OCI-LY7 (cell line): ENCODE measurements at regions not wholly inside any gene's neighbourhood (a gene's known extent, or its start where the extent isn't known, plus 50 kb on each side); places are given as distances from the start of the nearest gene placed in this dataset.

Experiments
- BruUV-seq: library from RNA; stranded (reverse); fragments of 400-500 nt; replicated peaks from 2 replicates; lab custom pipeline; 2021; lab: Mats Ljungman, UMichigan
- CTCF ChIA-PET: fragments of 300-600 bp; sonication (Branson Sonifier 250); formaldehyde crosslinking; loops from one replicate; lab custom pipeline; 2022; ENCODE audit warnings: antibody characterized with exemption; ENCODE audit not compliant: unreplicated experiment; lab: Charles Lee
- POLR2A ChIA-PET: fragments of 300-600 bp; sonication (Branson Sonifier 250); formaldehyde crosslinking; loops from one replicate; lab custom pipeline; 2022; ENCODE audit warnings: antibody characterized with exemption; lab: Charles Lee
- DNase-seq: peaks from one replicate; pipeline ENCODE4 v3.0.0-alpha.2; 2015; ENCODE audit warnings: low spot score
- H2AFZ ChIP-seq: fragments of 200-600 bp; sonication (generic), shearing (Covaris generic); 2 replicates; pipeline ENCODE4 v1.6.1; 2014; ENCODE audit warnings: mild to moderate bottlenecking, antibody characterized with exemption, low read length, moderate library complexity
- H3K27ac ChIP-seq: fragments of 200-600 bp; sonication (generic); 2 replicates; pipeline ENCODE4 v1.5.1; 2014; ENCODE audit warnings: mixed run types, low read depth, mild to moderate bottlenecking, moderate library complexity, low read length, inconsistent platforms; ENCODE audit not compliant: poor library complexity, severe bottlenecking
- H3K36me3 ChIP-seq: fragments of 200-600 bp; sonication (generic); 2 replicates; pipeline ENCODE4 v1.6.1; 2014; ENCODE audit warnings: mild to moderate bottlenecking, antibody characterized with exemption, low read length, moderate library complexity, mixed read lengths; ENCODE audit not compliant: insufficient read depth
- H3K4me1 ChIP-seq: fragments of 200-600 bp; sonication (generic); 2 replicates; pipeline ENCODE4 v1.5.1; 2014; ENCODE audit warnings: mild to moderate bottlenecking, low read length; ENCODE audit not compliant: insufficient read depth, poor library complexity, severe bottlenecking
- H3K4me2 ChIP-seq: fragments of 200-600 bp; sonication (generic); 2 replicates; pipeline ENCODE4 v1.6.1; 2014; ENCODE audit warnings: mild to moderate bottlenecking, low read length
- H3K4me3 ChIP-seq: fragments of 200-600 bp; sonication (generic); 2 replicates; pipeline ENCODE4 v1.5.1; 2014; ENCODE audit warnings: mild to moderate bottlenecking, low read depth, low read length; ENCODE audit not compliant: poor library complexity, severe bottlenecking
- H3K79me2 ChIP-seq: fragments of 200-600 bp; sonication (generic); 2 replicates; pipeline ENCODE4 v1.6.1; 2016; ENCODE audit warnings: low read depth, mild to moderate bottlenecking, low read length, moderate library complexity, mixed read lengths; ENCODE audit not compliant: insufficient read depth
- H3K9me2 ChIP-seq: fragments of 200-600 bp; sonication (generic); 2 replicates; pipeline ENCODE4 v1.6.1; 2016; ENCODE audit warnings: mild to moderate bottlenecking, low read length, mixed read lengths; ENCODE audit not compliant: insufficient read depth
- H3K9me3 ChIP-seq: fragments of 200-600 bp; sonication (generic); 2 replicates; pipeline ENCODE4 v1.6.1; 2014; ENCODE audit warnings: mild to moderate bottlenecking, mixed run types, low read length, mixed read lengths
- H4K20me1 ChIP-seq: fragments of 200-600 bp; sonication (generic); 2 replicates; pipeline ENCODE4 v1.6.1; 2014; ENCODE audit warnings: mild to moderate bottlenecking, antibody characterized with exemption, low read length, moderate library complexity, mixed read lengths; ENCODE audit not compliant: insufficient read depth
- CTCF ChIP-seq: fragments of 200-600 bp; sonication (generic); conservative IDR thresholded peaks from 2 replicates; pipeline ENCODE4 v1.5.1; 2014; ENCODE audit warnings: mild to moderate bottlenecking, antibody characterized with exemption, low read length, moderate library complexity, mixed read lengths
- EZH2phosphoT487 ChIP-seq: fragments of 200-600 bp; sonication (generic); IDR thresholded peaks from 2 replicates; pipeline ENCODE4 v1.6.1; 2018; ENCODE audit warnings: low read depth, borderline replicate concordance, mild to moderate bottlenecking, mixed run types, antibody characterized with exemption, low read length, moderate library complexity, mixed read lengths
- intact Hi-C: fragments of 100-400 bp; cut with micrococcal nuclease; formaldehyde crosslinking; loops from one replicate; pipeline ENCODE4 v1.10.0; 2022; ENCODE audit not compliant: unreplicated experiment

GRCh38 chr13:89011615-89012014 is 1340.4 kb downstream of the SLITRK5 start:
- CTCF ChIA-PET: no interaction called here
- no peak for DNase-seq
- no peak for TF ChIP-seq EZH2phosphoT487
- no peak for TF ChIP-seq CTCF
- no peaks in the 10 kb centered on the region for H3K9me2 ChIP-seq
- no peaks in the 10 kb centered on the region for H3K4me1 ChIP-seq
- no peaks in the 10 kb centered on the region for H4K20me1 ChIP-seq
- POLR2A ChIA-PET: no interaction called here
- BruUV-seq: no TSS peak
- H2AFZ ChIP-seq: no peak overlapping the region
- intact Hi-C loops: no loop called here
- no peaks in the 10 kb centered on the region for H3K36me3 ChIP-seq
- H3K9me3 ChIP-seq: peaks cover 26% of the 10 kb centered on the region
- no peak overlapping the region for H3K4me3 ChIP-seq
- H3K4me2 ChIP-seq: no peak overlapping the region
- H3K79me2 ChIP-seq: no peaks in the 10 kb centered on the region
- H3K27ac ChIP-seq: no peak overlapping the region

GRCh38 chr13:89027694-89028306 is 1356.6 kb downstream of the SLITRK5 start:
- Histone ChIP-seq H3K4me3 (no peak overlapping the region), H3K79me2 (no peaks in the 10 kb centered on the region), H3K9me2 (no peaks in the 10 kb centered on the region), H4K20me1 (no peaks in the 10 kb centered on the region), H3K4me2 (no peak overlapping the region), H3K27ac (no peak overlapping the region), H3K9me3 (peaks cover 42% of the 10 kb centered on the region), H3K4me1 (no peaks in the 10 kb centered on the region), H3K36me3 (no peaks in the 10 kb centered on the region), H2AFZ (no peak overlapping the region)
- ChIA-PET POLR2A (interaction anchor here (0.6 to 1.2 kb wide), 6 partner anchors 8 to 60 kb away, joined by 3 read pairs; no protein-coding TSS in a partner anchor), CTCF (no interaction called here)
- intact Hi-C loops: no loop called here
- BruUV-seq: no TSS peak
- no peak for TF ChIP-seq CTCF
- TF ChIP-seq EZH2phosphoT487: no peak
- DNase-seq: no peak

GRCh38 chr13:89029062-89029461 is 1357.9 kb downstream of the SLITRK5 start:
- BruUV-seq: no TSS peak
- Histone ChIP-seq H2AFZ (no peak overlapping the region), H3K4me2 (no peak overlapping the region), H3K36me3 (no peaks in the 10 kb centered on the region), H3K27ac (no peak overlapping the region), H3K4me1 (no peaks in the 10 kb centered on the region), H4K20me1 (no peaks in the 10 kb centered on the region), H3K4me3 (no peak overlapping the region), H3K9me3 (peaks cover 55% of the 10 kb centered on the region), H3K79me2 (no peaks in the 10 kb centered on the region), H3K9me2 (no peaks in the 10 kb centered on the region)
- intact Hi-C loops: no loop called here
- POLR2A ChIA-PET: interaction anchor here (0.6 to 1.1 kb wide), 2 partner anchors 17 to 53 kb away, joined by 3 read pairs; no protein-coding TSS in a partner anchor
- no peak for TF ChIP-seq EZH2phosphoT487
- no peak for TF ChIP-seq CTCF
- DNase-seq: no peak
- CTCF ChIA-PET: no interaction called here
